A673 (cell line): ENCODE measurements at regions not wholly inside any gene's neighbourhood (a gene's known extent, or its start where the extent isn't known, plus 50 kb on each side); places are given as distances from the start of the nearest gene placed in this dataset.
"Not testable (repeated sequence)": the region's sequence is repeated elsewhere in the genome, so short reads cannot be mapped to it uniquely, and the experiment has no call there.

Source experiments
- BruUV-seq: library from RNA; stranded (reverse); fragments of 400-500 nt; replicated peaks from 2 replicates; lab custom pipeline; 2021; lab: Mats Ljungman, UMichigan
- CTCF ChIA-PET: fragments of 300-600 bp; sonication (Branson Sonifier 250); formaldehyde crosslinking; loops from one replicate; lab custom pipeline; 2022; ENCODE audit warnings: antibody characterized with exemption; lab: Charles Lee
- POLR2A ChIA-PET: fragments of 300-600 bp; sonication (Branson Sonifier 250); formaldehyde crosslinking; loops from one replicate; lab custom pipeline; 2022; ENCODE audit warnings: antibody characterized with exemption; ENCODE audit not compliant: low non-redundant PET; lab: Charles Lee
- DNase-seq: peaks from one replicate; pipeline ENCODE4 v3.0.0-alpha.2; 2015; ENCODE audit warnings: low spot score
- H3K27ac ChIP-seq: fragments of 200-600 bp; sonication (generic); 2 replicates; pipeline ENCODE4 v1.5.1; 2016; ENCODE audit warnings: mixed run types, low read depth, mild to moderate bottlenecking, mixed read lengths, antibody characterized with exemption, low read length; ENCODE audit not compliant: poor library complexity, severe bottlenecking
- H3K27me3 ChIP-seq: fragments of 200-600 bp; sonication (generic); replicated peaks from 2 replicates; pipeline ENCODE4 v1.6.1; 2017; ENCODE audit warnings: mixed run types, low read depth, mild to moderate bottlenecking, mixed read lengths, antibody characterized with exemption, low read length; ENCODE audit not compliant: insufficient read depth, poor library complexity
- H3K36me3 ChIP-seq: fragments of 200-600 bp; sonication (generic); 2 replicates; pipeline ENCODE4 v1.6.1; 2016; ENCODE audit warnings: mixed run types, mild to moderate bottlenecking, mixed read lengths, antibody characterized with exemption, low read length; ENCODE audit not compliant: insufficient read depth, poor library complexity, severe bottlenecking
- H3K4me1 ChIP-seq: fragments of 200-600 bp; sonication (generic); 2 replicates; pipeline ENCODE4 v1.6.1; 2017; ENCODE audit warnings: mixed run types, mild to moderate bottlenecking, mixed read lengths, antibody characterized with exemption, low read length; ENCODE audit not compliant: insufficient read depth, poor library complexity, severe bottlenecking
- H3K4me3 ChIP-seq: fragments of 200-600 bp; sonication (generic); 2 replicates; pipeline ENCODE4 v1.5.1; 2016; ENCODE audit warnings: low read depth, mixed run types, mild to moderate bottlenecking, mixed read lengths, low read length; ENCODE audit not compliant: poor library complexity, severe bottlenecking
- H3K9me3 ChIP-seq: fragments of 200-600 bp; sonication (generic); 2 replicates; pipeline ENCODE4 v1.6.1; 2016; ENCODE audit warnings: mixed run types, low read depth, mild to moderate bottlenecking, mixed read lengths, antibody characterized with exemption, low read length; ENCODE audit not compliant: poor library complexity, severe bottlenecking
- intact Hi-C: fragments of 100-400 bp; cut with micrococcal nuclease; formaldehyde crosslinking; loops from one replicate; pipeline ENCODE4 v1.10.0; 2022; ENCODE audit not compliant: unreplicated experiment

DNA sequence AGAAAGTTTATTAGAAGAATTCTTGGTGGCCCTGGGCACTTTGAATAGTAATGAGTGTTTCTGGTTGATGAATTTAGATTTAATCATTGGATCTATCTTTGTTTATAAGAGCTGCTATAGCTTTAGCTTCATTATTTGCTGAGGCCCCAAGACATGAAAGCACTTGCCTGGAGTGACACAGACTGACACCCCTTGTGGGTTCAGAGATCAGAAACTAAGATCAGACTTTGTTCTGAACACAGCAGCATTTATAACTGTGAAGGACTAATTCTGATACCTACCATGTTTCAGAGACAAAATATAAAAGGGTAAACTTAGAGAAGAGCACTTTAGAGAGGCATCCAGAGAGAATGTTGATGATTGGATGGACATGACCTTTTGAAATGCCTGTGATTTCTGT is 199.9 kb upstream of the PLGLB2 start:
- BruUV-seq, H3K9me3 ChIP-seq, intact Hi-C loops, H3K4me1 ChIP-seq, H3K4me3 ChIP-seq, H3K36me3 ChIP-seq, POLR2A ChIA-PET, H3K27ac ChIP-seq, DNase-seq, H3K27me3 ChIP-seq, CTCF ChIA-PET: not testable (repeated sequence)

DNA sequence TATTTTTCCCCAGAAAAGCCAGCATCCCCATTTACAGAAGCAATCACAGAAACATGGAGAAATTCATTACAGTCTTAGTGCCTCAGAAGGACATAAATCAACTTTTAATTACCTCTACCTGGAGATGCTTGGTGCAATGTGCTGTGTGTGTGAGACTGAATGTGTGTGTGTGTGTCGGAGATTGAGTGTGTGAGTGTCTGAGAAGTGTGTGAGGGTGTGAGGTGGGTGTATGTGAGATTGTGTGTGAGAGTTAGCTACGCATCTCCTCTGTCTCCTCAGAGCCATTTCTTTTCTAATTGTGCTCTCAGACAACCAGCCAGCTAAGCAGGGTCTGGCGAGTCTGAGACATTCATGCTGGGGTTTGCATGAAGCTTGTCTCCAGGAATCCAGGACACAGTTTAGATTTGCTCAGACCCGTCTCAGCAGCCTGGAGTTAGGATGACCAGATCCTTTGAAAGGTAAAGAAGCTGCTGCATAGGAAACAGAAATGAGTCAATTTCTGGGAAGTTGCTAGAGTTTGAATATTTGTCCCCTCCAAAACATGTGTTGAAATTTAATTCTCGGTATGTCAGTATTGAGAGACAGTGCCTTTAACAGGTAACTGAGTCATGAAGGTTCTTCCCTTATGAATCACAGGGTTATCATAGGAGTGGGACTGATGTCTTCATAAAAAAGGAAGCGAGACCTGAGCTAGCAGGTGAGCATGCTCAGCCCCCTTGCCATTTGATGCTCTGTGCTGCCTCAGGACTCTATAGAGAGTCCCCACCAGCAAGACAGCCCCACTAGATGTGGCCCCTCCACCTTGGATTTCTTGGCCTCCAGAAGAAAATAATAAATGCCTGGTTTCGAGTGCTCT is 199.0 kb upstream of the PLGLB2 start:
- POLR2A ChIA-PET, DNase-seq, H3K27ac ChIP-seq, H3K9me3 ChIP-seq, intact Hi-C loops, H3K36me3 ChIP-seq, BruUV-seq, CTCF ChIA-PET, H3K4me3 ChIP-seq, H3K27me3 ChIP-seq, H3K4me1 ChIP-seq: not testable (repeated sequence)

DNA sequence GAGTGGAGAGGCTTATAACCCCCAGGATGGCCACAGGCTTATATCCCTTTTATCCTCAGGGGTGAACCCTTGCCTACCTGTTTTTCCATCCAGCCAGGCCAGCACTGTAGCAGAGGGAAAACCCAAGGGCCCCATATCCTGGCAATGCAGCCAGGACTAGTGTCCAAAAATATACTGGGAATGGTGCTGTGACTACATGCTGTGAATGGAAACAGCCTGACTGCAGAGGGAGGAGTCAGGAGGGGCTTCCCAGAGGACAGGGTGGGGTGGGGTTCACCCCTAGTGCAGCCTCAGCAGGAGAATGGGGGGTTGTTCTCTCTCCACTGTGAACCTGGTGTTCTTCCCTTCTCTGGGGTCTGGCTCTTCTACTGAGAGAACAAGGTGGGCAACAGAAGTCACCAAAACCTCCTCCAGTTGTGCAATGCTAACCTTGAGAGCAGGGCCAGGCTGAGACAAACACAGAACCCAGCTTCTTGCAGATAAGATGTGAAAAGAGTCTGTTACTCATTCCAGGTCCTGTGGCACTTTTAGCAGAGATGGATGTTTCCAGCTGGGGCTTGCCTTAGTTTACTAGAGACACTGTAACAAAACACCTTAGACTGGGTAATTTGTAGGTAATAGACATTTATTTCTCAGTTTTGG is 198.2 kb upstream of the PLGLB2 start:
- CTCF ChIA-PET, H3K4me1 ChIP-seq, H3K9me3 ChIP-seq, intact Hi-C loops, DNase-seq, BruUV-seq, H3K36me3 ChIP-seq, H3K27me3 ChIP-seq, H3K4me3 ChIP-seq, H3K27ac ChIP-seq, POLR2A ChIA-PET: not testable (repeated sequence)

DNA sequence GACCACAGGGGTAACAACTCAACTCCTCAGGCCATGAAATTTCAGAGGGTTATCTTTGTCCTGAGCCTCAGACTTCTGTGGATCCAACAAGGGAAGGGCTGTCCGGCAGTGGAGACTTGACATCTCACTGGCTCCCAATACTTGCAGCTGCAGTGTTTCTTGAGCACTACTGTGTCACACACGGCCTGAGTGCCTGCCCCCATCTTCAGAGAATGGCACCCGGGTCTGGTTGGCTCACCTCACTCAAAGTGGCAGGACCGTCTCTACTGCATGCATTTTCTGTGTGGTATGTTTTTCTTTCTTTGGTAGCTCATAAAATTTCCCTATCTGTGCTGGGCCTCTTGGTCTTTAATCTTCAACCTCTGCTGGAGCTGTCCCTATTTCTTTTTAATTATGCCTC is 193.2 kb upstream of the PLGLB2 start:
- H3K27me3 ChIP-seq, intact Hi-C loops, H3K4me3 ChIP-seq, H3K9me3 ChIP-seq, H3K36me3 ChIP-seq, CTCF ChIA-PET, DNase-seq, H3K4me1 ChIP-seq, POLR2A ChIA-PET, H3K27ac ChIP-seq, BruUV-seq: not testable (repeated sequence)

DNA sequence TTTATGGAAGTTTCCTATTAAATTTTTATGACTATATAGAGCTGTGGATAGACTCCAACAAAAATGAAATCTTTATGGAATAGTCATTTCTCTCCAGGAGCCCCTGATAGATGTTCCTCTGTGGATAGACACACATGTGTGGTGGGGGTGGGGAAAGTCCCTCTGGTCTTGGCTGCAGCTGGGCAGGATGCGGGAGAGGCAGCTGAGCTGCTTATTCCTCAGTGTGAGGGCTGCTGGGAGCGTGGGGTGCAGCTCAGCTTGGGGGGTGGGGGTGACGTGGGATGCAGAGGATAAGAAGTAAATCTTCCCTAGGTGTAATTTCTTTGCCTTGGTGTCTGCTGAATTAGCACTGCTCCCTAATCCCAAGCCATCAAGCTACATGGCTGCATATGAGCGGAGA is 192.8 kb upstream of the PLGLB2 start:
- H3K9me3 ChIP-seq, BruUV-seq, H3K4me3 ChIP-seq, H3K27me3 ChIP-seq, intact Hi-C loops, POLR2A ChIA-PET, H3K4me1 ChIP-seq, DNase-seq, CTCF ChIA-PET, H3K36me3 ChIP-seq, H3K27ac ChIP-seq: not testable (repeated sequence)

DNA sequence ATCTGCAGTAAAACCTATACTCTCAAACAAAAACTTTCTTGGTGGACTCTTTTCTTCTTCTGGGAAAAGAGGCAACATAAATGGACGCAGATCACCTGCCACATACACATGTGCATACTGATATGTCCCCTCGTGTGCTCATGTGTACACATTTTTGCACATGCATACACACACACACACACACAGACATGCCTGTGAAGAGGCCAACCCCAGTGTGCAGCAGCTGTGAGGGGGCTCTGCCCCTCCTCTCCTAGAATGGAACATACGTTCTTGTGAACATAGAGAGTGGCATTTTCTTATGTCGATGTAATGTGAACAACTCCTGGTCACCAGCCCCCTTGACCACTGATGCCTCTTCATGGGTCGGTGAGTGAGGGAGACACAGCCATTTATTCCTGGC is 188.9 kb upstream of the PLGLB2 start:
- POLR2A ChIA-PET, intact Hi-C loops, H3K36me3 ChIP-seq, H3K27me3 ChIP-seq, H3K27ac ChIP-seq, H3K4me3 ChIP-seq, H3K4me1 ChIP-seq, H3K9me3 ChIP-seq, CTCF ChIA-PET, BruUV-seq, DNase-seq: not testable (repeated sequence)

DNA sequence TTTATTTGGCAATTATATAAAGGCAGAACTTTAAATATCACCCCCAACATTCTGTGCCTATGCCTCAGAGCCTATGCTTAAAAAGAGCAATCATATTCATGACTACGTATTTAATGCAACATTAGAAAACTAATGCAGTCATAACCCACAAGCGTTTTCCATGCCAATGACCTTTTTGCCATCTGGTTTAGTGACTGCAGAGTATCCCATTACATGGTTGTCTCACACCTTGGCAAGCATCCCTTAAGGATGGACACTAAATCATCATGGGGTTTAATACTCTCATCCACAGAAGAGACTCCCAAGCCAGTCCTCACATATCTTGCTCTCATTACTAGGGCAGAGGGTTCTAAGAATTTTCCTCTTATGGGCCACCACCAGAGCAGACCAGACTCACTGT is 188.2 kb upstream of the PLGLB2 start:
- DNase-seq, H3K9me3 ChIP-seq, intact Hi-C loops, H3K27me3 ChIP-seq, H3K4me1 ChIP-seq, BruUV-seq, H3K36me3 ChIP-seq, CTCF ChIA-PET, H3K27ac ChIP-seq, POLR2A ChIA-PET, H3K4me3 ChIP-seq: not testable (repeated sequence)
